HL-60 (cell line): ENCODE measurements at regions not wholly inside any gene's neighbourhood (a gene's known extent, or its start where the extent isn't known, plus 50 kb on each side); places are given as distances from the start of the nearest gene placed in this dataset.

Experiments used
- DNase-seq, 2 experiments: peaks; one replicate each; pipeline ENCODE4 v3.0.0-alpha.2; 2010 to 2020; ENCODE audit warnings: low read depth in 1 of 2, low spot score in 1 of 2
- H3K27ac ChIP-seq: fragments of 250-450 bp; sonication (Bioruptor Pico); replicated peaks from 2 replicates; pipeline ENCODE4 v1.5.1; 2020; ENCODE audit warnings: mild to moderate bottlenecking, moderate library complexity
- H3K27me3 ChIP-seq: fragments of 250-450 bp; sonication (Bioruptor Pico); 2 replicates; pipeline ENCODE4 v1.5.1; 2021; ENCODE audit warnings: mild to moderate bottlenecking, moderate library complexity; ENCODE audit not compliant: insufficient read depth, poor library complexity, severe bottlenecking
- H3K4me3 ChIP-seq: replicated peaks from 2 replicates; pipeline ENCODE4 v1.5.1; 2011; ENCODE audit warnings: mild to moderate bottlenecking, control low read depth, low read length; ENCODE audit not compliant: insufficient read depth
- CTCF ChIP-seq: IDR thresholded peaks from one replicate; pipeline ENCODE4 v1.5.1; 2011; ENCODE audit warnings: low read length, control low read depth, inconsistent platforms; ENCODE audit not compliant: insufficient read depth
- GABPA ChIP-seq: IDR thresholded peaks from 2 replicates; pipeline ENCODE4 v1.6.1; 2012; ENCODE audit warnings: low read depth
- POLR2AphosphoS5 ChIP-seq: IDR thresholded peaks from 2 replicates; pipeline ENCODE4 v1.6.1; 2012; ENCODE audit warnings: low read depth
- REST ChIP-seq: IDR thresholded peaks from 2 replicates; pipeline ENCODE4 v1.6.1; 2012; ENCODE audit warnings: low read depth; ENCODE audit not compliant: insufficient replicate concordance
- SPI1 ChIP-seq: IDR thresholded peaks from 2 replicates; pipeline ENCODE4 v1.6.1; 2012; ENCODE audit warnings: low read depth, mild to moderate bottlenecking, borderline replicate concordance

- no peak for TF ChIP-seq POLR2AphosphoS5
- no peak for TF ChIP-seq REST
- no peak for TF ChIP-seq GABPA
- TF ChIP-seq CTCF: no peak
- no peak for TF ChIP-seq SPI1
- H3K27me3 ChIP-seq: no peaks in the 10 kb centered on the region
- no peak overlapping the region for H3K4me3 ChIP-seq
- no peak for DNase-seq
- H3K27ac ChIP-seq: no peak overlapping the region
These were observed 164.0 kb upstream of the HS3ST3A1 start for GRCh38 chr17:13765701-13766100.

- Histone ChIP-seq H3K27me3 (no peaks in the 10 kb centered on the region), H3K4me3 (no peak overlapping the region), H3K27ac (no peak overlapping the region)
- TF ChIP-seq SPI1 (no peak), REST (no peak), CTCF (no peak), POLR2AphosphoS5 (no peak), GABPA (no peak)
- no peak for DNase-seq
These were observed 169.0 kb upstream of the HS3ST3A1 start for GRCh38 chr17:13770702-13771101.

- DNase-seq: no peak
- Histone ChIP-seq H3K4me3 (no peak overlapping the region), H3K27ac (no peak overlapping the region), H3K27me3 (no peaks in the 10 kb centered on the region)
- TF ChIP-seq GABPA (no peak), CTCF (no peak)
These were observed 173.7 kb upstream of the HS3ST3A1 start for GRCh38 chr17:13775450-13775849.

- no peak for DNase-seq
- TF ChIP-seq CTCF (no peak), POLR2AphosphoS5 (no peak), GABPA (no peak), REST (no peak), SPI1 (no peak)
- no peak overlapping the region for H3K4me3 ChIP-seq
- no peaks in the 10 kb centered on the region for H3K27me3 ChIP-seq
- H3K27ac ChIP-seq: no peak overlapping the region
These were observed 174.4 kb upstream of the HS3ST3A1 start for GRCh38 chr17:13776027-13776551.
